ENCODE measurements at regions not wholly inside any gene's neighbourhood (a gene's known extent, or its start where the extent isn't known, plus 50 kb on each side); places are given as distances from the start of the nearest gene placed in this dataset.

- no peaks in the 10 kb centered on the region for H3K27me3 ChIP-seq (ENCODE audit: control insufficient read depth in 5 of 5, insufficient read depth in 4 of 5, low read length in 5 of 5)
- H3K9ac ChIP-seq (ENCODE audit: low read length in 5 of 5): peak overlapping the region in 2 of 5 donors; percentile 22 to 25
- H3K4me3 ChIP-seq (ENCODE audit: low read depth in 1 of 5, low read length in 5 of 5): no peak overlapping the region
- H3K9me3 ChIP-seq (ENCODE audit: control insufficient read depth in 5 of 5, low read length in 5 of 5): no peaks in the 10 kb centered on the region
- H3K36me3 ChIP-seq (ENCODE audit: control insufficient read depth in 5 of 5, insufficient read depth in 5 of 5, low read length in 5 of 5): no peaks in the 10 kb centered on the region
- H3K4me1 ChIP-seq (ENCODE audit: control insufficient read depth in 5 of 5, insufficient read depth in 5 of 5, low read length in 5 of 5): peaks cover 6 to 23% (median 19%) of the 10 kb centered on the region in 5 donors
- H3K27ac ChIP-seq (ENCODE audit: low read depth, low read length): peak overlapping the region; percentile 82
Observed at GRCh38 chr3:24639481-24640329, 145.1 kb upstream of the THRB start.

GRCh38 chr3:24640330-24640877 is 145.8 kb upstream of the THRB start:
- no peaks in the 10 kb centered on the region for H3K36me3 ChIP-seq (ENCODE audit: control insufficient read depth in 5 of 5, insufficient read depth in 5 of 5, low read length in 5 of 5)
- H3K4me1 ChIP-seq (ENCODE audit: control insufficient read depth in 5 of 5, insufficient read depth in 5 of 5, low read length in 5 of 5): peaks cover 6 to 23% (median 19%) of the 10 kb centered on the region in 5 donors
- no peaks in the 10 kb centered on the region for H3K27me3 ChIP-seq (ENCODE audit: control insufficient read depth in 5 of 5, insufficient read depth in 4 of 5, low read length in 5 of 5)
- H3K27ac ChIP-seq (ENCODE audit: low read depth, low read length): peak overlapping the region; percentile 82
- no peaks in the 10 kb centered on the region for H3K9me3 ChIP-seq (ENCODE audit: control insufficient read depth in 5 of 5, low read length in 5 of 5)
- H3K9ac ChIP-seq (ENCODE audit: low read length in 5 of 5): peak overlapping the region in 1 of 5 donors; percentile 49
- no peak overlapping the region for H3K4me3 ChIP-seq (ENCODE audit: low read depth in 1 of 5, low read length in 5 of 5)

- Histone ChIP-seq H3K27ac (ENCODE audit: low read depth, low read length) (peak overlapping the region; percentile 21), H3K9ac (ENCODE audit: low read length in 5 of 5) (no peak overlapping the region), H3K9me3 (ENCODE audit: control insufficient read depth in 5 of 5, low read length in 5 of 5) (no peaks in the 10 kb centered on the region), H3K4me3 (ENCODE audit: low read depth in 1 of 5, low read length in 5 of 5) (peak overlapping the region in 1 of 5 donors; percentile 7), H3K4me1 (ENCODE audit: control insufficient read depth in 5 of 5, insufficient read depth in 5 of 5, low read length in 5 of 5) (peaks cover 6 to 23% (median 19%) of the 10 kb centered on the region in 5 donors), H3K36me3 (ENCODE audit: control insufficient read depth in 5 of 5, insufficient read depth in 5 of 5, low read length in 5 of 5) (no peaks in the 10 kb centered on the region), H3K27me3 (ENCODE audit: control insufficient read depth in 5 of 5, insufficient read depth in 4 of 5, low read length in 5 of 5) (no peaks in the 10 kb centered on the region)
Observed at GRCh38 chr3:24641628-24642027, 147.0 kb upstream of the THRB start.

GRCh38 chr3:24645047-24645446 is 150.4 kb upstream of the THRB start:
- Histone ChIP-seq H3K27me3 (ENCODE audit: control insufficient read depth in 5 of 5, insufficient read depth in 4 of 5, low read length in 5 of 5) (no peaks in the 10 kb centered on the region), H3K9ac (ENCODE audit: low read length in 5 of 5) (no peak overlapping the region), H3K27ac (ENCODE audit: low read depth, low read length) (no peak overlapping the region), H3K36me3 (ENCODE audit: control insufficient read depth in 5 of 5, insufficient read depth in 5 of 5, low read length in 5 of 5) (no peaks in the 10 kb centered on the region), H3K4me1 (ENCODE audit: control insufficient read depth in 5 of 5, insufficient read depth in 5 of 5, low read length in 5 of 5) (peaks cover 1 to 15% (median 13%) of the 10 kb centered on the region in 5 donors), H3K4me3 (ENCODE audit: low read depth in 1 of 5, low read length in 5 of 5) (no peak overlapping the region), H3K9me3 (ENCODE audit: control insufficient read depth in 5 of 5, low read length in 5 of 5) (no peaks in the 10 kb centered on the region)

- Histone ChIP-seq H3K36me3 (ENCODE audit: control insufficient read depth in 5 of 5, insufficient read depth in 5 of 5, low read length in 5 of 5) (no peaks in the 10 kb centered on the region), H3K27ac (ENCODE audit: low read depth, low read length) (no peak overlapping the region), H3K9me3 (ENCODE audit: control insufficient read depth in 5 of 5, low read length in 5 of 5) (no peaks in the 10 kb centered on the region), H3K27me3 (ENCODE audit: control insufficient read depth in 5 of 5, insufficient read depth in 4 of 5, low read length in 5 of 5) (no peaks in the 10 kb centered on the region), H3K4me3 (ENCODE audit: low read depth in 1 of 5, low read length in 5 of 5) (no peak overlapping the region), H3K9ac (ENCODE audit: low read length in 5 of 5) (no peak overlapping the region), H3K4me1 (ENCODE audit: control insufficient read depth in 5 of 5, insufficient read depth in 5 of 5, low read length in 5 of 5) (peaks cover 0 to 3% (median under 1%) of the 10 kb centered on the region in 5 donors)
Observed at GRCh38 chr3:24646790-24647189, 152.1 kb upstream of the THRB start.

GRCh38 chr3:24648063-24648462 is 153.4 kb upstream of the THRB start:
- no peaks in the 10 kb centered on the region for H3K27me3 ChIP-seq (ENCODE audit: control insufficient read depth in 5 of 5, insufficient read depth in 4 of 5, low read length in 5 of 5)
- no peaks in the 10 kb centered on the region for H3K4me1 ChIP-seq (ENCODE audit: control insufficient read depth in 5 of 5, insufficient read depth in 5 of 5, low read length in 5 of 5)
- no peak overlapping the region for H3K27ac ChIP-seq (ENCODE audit: low read depth, low read length)
- H3K36me3 ChIP-seq (ENCODE audit: control insufficient read depth in 5 of 5, insufficient read depth in 5 of 5, low read length in 5 of 5): no peaks in the 10 kb centered on the region
- no peaks in the 10 kb centered on the region for H3K9me3 ChIP-seq (ENCODE audit: control insufficient read depth in 5 of 5, low read length in 5 of 5)
- H3K9ac ChIP-seq (ENCODE audit: low read length in 5 of 5): no peak overlapping the region
- H3K4me3 ChIP-seq (ENCODE audit: low read depth in 1 of 5, low read length in 5 of 5): no peak overlapping the region

GRCh38 chr3:24650839-24651238 is 156.2 kb upstream of the THRB start:
- Histone ChIP-seq H3K4me1 (ENCODE audit: control insufficient read depth in 5 of 5, insufficient read depth in 5 of 5, low read length in 5 of 5) (no peaks in the 10 kb centered on the region), H3K9me3 (ENCODE audit: control insufficient read depth in 5 of 5, low read length in 5 of 5) (peaks cover 0 to 3% (median 3%) of the 10 kb centered on the region in 5 donors), H3K9ac (ENCODE audit: low read length in 5 of 5) (no peak overlapping the region), H3K4me3 (ENCODE audit: low read depth in 1 of 5, low read length in 5 of 5) (no peak overlapping the region), H3K27me3 (ENCODE audit: control insufficient read depth in 5 of 5, insufficient read depth in 4 of 5, low read length in 5 of 5) (no peaks in the 10 kb centered on the region), H3K36me3 (ENCODE audit: control insufficient read depth in 5 of 5, insufficient read depth in 5 of 5, low read length in 5 of 5) (no peaks in the 10 kb centered on the region), H3K27ac (ENCODE audit: low read depth, low read length) (no peak overlapping the region)

- H3K36me3 ChIP-seq (ENCODE audit: control insufficient read depth in 5 of 5, insufficient read depth in 5 of 5, low read length in 5 of 5): no peaks in the 10 kb centered on the region
- no peaks in the 10 kb centered on the region for H3K4me1 ChIP-seq (ENCODE audit: control insufficient read depth in 5 of 5, insufficient read depth in 5 of 5, low read length in 5 of 5)
- peaks cover 0 to 8% (median 3%) of the 10 kb centered on the region in 5 donors for H3K9me3 ChIP-seq (ENCODE audit: control insufficient read depth in 5 of 5, low read length in 5 of 5)
- H3K27me3 ChIP-seq (ENCODE audit: control insufficient read depth in 5 of 5, insufficient read depth in 4 of 5, low read length in 5 of 5): no peaks in the 10 kb centered on the region
- H3K4me3 ChIP-seq (ENCODE audit: low read depth in 1 of 5, low read length in 5 of 5): no peak overlapping the region
- H3K27ac ChIP-seq (ENCODE audit: low read depth, low read length): no peak overlapping the region
- no peak overlapping the region for H3K9ac ChIP-seq (ENCODE audit: low read length in 5 of 5)
Observed at GRCh38 chr3:24657870-24658510, 163.3 kb upstream of the THRB start.

GRCh38 chr3:24661175-24661584 is 166.5 kb upstream of the THRB start:
- Histone ChIP-seq H3K9ac (ENCODE audit: low read length in 5 of 5) (no peak overlapping the region), H3K27me3 (ENCODE audit: control insufficient read depth in 5 of 5, insufficient read depth in 4 of 5, low read length in 5 of 5) (no peaks in the 10 kb centered on the region), H3K36me3 (ENCODE audit: control insufficient read depth in 5 of 5, insufficient read depth in 5 of 5, low read length in 5 of 5) (no peaks in the 10 kb centered on the region), H3K27ac (ENCODE audit: low read depth, low read length) (no peak overlapping the region), H3K4me3 (ENCODE audit: low read depth in 1 of 5, low read length in 5 of 5) (no peak overlapping the region), H3K9me3 (ENCODE audit: control insufficient read depth in 5 of 5, low read length in 5 of 5) (peaks cover 0 to 1% (median 0%) of the 10 kb centered on the region in 5 donors), H3K4me1 (ENCODE audit: control insufficient read depth in 5 of 5, insufficient read depth in 5 of 5, low read length in 5 of 5) (no peaks in the 10 kb centered on the region)
